ENCODE measurements at regions not wholly inside any gene's neighbourhood (a gene's known extent, or its start where the extent isn't known, plus 50 kb on each side); places are given as distances from the start of the nearest gene placed in this dataset.

DNA sequence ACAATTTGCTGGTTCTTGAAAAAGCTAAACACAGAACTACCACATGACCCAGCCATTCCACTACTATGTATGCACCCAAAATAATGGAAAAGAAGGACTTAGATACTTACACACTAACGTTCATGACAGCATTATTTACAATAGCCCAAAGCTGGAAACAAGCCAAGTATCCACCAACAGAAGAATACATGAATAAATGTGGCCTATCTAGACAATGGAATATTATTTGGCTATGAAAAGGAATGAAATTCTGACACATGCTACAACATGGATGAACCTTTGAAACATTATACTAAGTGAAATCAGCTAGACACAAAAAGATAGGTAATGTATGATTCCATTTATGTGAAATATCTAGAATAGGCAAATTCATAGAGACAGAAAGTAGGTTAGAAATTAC lies 67.4 kb upstream of the EXOC4 start:
- DNase-seq (ENCODE audit: low read depth, low spot score), result no peak
- no peak overlapping the region for H3K4me3 ChIP-seq (ENCODE audit: low read length)

DNA sequence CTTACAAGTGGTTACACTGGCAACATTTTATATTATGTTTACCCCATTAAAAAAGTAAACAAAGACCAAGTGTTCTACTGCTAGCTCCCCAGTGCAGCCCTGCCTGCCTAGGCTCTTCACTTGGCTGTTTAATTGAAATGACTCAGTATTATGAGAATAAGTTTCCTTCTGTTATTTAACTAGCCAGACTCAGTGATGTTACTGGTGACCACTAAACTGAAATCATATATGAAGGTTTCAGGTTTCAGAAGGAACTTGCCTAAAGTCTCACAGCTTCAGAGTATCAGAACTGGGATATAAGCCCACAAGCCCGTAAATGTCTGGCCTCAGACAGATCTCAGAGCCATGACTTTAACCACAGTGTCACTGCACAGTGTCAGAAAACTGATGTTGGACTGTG lies 66.8 kb upstream of the EXOC4 start:
- no peak for DNase-seq (ENCODE audit: low read depth, low spot score)
- H3K4me3 ChIP-seq (ENCODE audit: low read length), result no peak overlapping the region

DNA sequence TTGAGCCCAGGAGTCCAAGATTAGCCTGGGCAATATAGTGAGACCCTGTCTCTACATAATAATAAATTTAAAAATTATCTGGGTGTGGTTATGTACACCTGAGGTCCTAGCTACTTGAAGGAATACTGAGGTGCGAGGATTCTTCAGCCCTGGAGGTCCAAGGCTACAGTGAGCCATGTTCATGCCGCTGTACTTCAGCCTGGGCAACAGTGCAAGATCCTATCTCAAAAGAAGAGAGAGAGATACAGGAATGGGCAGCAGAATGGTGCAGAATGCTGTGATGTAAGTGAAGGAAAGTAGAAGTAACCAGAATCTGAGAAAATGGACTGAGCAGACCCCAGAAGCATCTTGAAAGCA lies 62.7 kb upstream of the EXOC4 start:
- H3K4me3 ChIP-seq (ENCODE audit: low read length), result no peak overlapping the region

DNA sequence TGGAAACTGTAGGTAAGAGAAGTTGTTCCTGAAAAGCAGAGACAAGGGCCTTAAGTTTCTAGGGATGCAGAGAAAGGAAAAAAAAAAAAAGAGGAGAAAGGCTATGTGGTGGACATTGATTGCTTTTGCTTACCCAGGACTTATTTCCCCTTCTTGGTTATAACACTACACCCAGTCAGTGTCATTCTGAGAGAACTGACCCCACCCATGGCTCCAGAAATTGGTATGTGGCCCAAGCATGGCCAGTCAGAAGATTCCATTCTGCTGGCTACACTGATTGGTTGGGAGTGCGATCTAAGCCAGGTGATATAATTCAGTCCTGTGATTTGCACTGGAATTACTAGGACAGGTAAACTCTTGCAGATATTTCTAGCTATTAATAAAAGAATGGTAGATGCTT lies 62.2 kb upstream of the EXOC4 start:
- H3K4me3 ChIP-seq (ENCODE audit: low read length), result no peak overlapping the region
- no peak for DNase-seq (ENCODE audit: low read depth, low spot score)

More for the DNA sequence above, 62.7 kb upstream of the EXOC4 start:
- DNase-seq (ENCODE audit: low read depth, low spot score), result no peak

DNA sequence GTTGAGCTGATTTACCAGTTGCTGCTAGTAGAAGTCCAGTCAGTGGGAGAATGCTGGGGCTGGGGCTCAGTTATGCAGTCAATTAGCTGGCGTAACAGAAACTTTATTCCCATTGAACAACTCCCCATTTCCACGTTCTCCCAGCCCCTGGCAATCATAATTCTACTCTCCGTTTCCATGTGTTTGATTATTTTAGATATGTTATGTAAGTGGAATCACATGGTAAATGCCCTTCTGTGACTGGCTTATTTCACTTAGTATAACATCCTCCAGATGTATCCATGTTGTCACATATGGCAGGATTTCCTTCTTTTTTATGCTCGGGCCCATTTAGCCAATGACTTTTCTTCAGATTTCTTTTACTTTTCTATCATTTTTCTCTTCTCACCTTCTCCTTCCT lies 61.1 kb upstream of the EXOC4 start:
- no peak for DNase-seq (ENCODE audit: low read depth, low spot score)
- no peak overlapping the region for H3K4me3 ChIP-seq (ENCODE audit: low read length)

DNA sequence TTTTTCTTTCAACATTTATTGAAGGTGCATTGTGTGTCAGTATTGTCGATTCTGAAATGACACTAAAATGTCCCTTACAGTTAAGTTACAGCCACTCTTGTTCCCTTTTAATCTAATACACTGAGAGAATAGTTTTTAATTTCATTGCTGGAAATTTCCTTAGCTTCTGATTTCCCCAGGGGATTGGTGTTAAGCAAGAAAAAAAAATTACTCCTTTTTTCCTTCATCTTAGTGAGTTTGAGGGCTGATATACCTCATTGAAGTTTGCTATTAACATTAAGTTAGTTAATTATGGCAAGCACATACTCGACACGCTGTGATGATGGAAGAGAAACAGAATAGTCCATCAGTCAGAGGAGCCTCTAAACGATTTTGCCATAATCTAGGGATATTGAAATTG lies 57.0 kb upstream of the EXOC4 start:
- DNase-seq (ENCODE audit: low read depth, low spot score), result no peak
- H3K4me3 ChIP-seq (ENCODE audit: low read length), result no peak overlapping the region

DNA sequence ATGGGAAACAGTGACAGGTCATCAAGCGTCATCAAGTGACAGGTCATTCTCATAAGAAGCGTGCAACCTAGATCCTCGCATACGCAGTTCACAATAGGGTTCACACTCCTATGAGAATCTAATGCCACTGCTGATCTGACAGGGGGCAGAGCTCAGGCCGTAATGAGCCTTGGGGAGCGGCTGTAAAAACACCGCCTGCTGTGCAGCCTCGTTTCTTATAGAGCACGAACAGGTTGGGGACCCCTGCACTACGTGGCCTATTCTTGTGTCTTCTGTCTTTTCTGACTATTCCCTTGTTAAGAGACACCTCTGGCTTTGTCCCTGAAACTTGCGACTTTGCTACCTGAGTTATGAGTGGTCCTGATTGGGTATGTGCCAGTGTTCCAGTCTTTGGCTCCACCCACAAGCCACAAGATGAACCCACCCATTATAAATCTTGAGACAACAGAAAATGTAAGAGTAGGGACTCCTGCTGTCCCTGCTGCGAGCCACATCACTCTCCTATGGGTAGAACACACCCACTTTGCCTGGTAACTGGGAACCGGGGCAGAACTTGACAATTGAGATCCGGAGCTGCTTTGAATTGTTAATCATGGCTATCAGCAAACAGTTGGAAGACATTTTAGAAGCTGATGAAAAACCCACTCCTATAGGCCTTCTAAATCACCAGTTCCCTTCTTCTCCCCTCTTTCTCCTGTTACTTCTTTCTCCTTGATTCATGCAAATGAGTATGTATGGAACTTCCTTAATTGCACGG lies 55.8 kb upstream of the EXOC4 start:
- H3K4me3 ChIP-seq (ENCODE audit: low read length), result no peak overlapping the region
- no peak for DNase-seq (ENCODE audit: low read depth, low spot score)

DNA sequence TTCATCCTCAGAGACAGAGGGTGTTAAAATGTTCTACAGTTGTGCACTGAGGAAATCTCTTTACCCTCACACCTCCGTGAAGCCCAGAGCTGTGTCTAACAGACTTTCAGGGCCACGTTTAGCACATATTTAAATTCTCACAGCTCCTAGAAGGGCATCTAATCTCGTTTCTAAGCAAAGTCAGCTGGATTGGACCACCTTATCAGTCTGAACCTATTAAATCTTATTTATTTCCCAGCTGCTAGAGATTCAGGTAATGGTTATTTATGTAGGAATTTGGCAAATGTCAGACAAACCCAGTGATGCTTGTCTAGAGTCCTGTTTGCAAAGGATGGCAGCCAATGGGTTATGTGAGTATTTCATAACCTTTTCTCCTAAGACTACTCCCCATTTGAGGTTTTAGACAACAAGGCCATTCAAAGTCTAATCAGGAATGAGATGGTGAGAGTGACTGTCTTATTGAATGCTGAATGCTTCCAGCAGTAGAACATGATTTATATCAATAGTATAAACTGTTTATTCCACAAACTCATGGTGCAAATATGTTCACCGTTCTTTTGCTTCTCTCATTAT lies 54.8 kb upstream of the EXOC4 start:
- no peak for DNase-seq (ENCODE audit: low read depth, low spot score)
- H3K4me3 ChIP-seq (ENCODE audit: low read length), result no peak overlapping the region

DNA sequence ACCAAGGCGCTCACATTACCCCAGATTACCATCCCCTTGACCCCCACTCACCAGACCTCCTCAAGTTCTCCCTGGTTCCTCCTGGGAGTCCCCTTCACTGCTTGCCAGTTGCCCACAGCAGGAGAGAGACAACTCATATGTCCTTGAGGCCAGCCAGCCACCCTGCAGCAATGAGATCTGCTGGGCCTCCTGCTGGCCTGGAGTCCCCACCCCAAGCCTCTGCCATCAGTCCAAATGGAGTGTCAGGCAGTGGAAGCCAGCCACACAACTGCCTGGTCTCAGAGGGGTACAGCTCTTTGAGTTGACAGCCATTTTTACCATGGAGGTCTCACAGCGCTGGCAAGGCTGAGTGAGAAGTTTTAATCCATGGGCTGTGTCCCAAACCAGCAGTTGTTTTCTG lies 53.0 kb upstream of the EXOC4 start:
- DNase-seq (ENCODE audit: low read depth, low spot score), result no peak
- H3K4me3 ChIP-seq (ENCODE audit: low read length), result no peak overlapping the region

DNA sequence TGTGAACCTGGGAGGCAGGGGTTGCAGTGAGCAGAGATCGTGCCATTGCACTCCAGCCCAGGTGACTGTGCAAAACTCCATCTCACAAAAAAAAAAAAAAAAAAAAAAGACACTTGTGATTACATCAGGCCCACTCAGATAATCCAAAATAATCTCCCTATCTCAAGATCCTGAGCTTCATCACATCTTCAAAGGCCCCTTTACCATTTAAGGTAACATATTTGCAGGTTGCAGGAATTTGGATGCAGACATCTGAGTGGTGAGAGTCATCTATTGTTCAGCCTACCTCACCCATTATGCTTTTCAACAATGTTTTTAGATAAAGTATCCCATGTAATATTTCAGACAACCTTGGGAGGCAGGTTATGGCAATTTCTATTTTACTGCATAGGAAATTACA lies 51.4 kb upstream of the EXOC4 start:
- H3K4me3 ChIP-seq (ENCODE audit: low read length), result no peak overlapping the region
- DNase-seq (ENCODE audit: low read depth, low spot score), result no peak

DNA sequence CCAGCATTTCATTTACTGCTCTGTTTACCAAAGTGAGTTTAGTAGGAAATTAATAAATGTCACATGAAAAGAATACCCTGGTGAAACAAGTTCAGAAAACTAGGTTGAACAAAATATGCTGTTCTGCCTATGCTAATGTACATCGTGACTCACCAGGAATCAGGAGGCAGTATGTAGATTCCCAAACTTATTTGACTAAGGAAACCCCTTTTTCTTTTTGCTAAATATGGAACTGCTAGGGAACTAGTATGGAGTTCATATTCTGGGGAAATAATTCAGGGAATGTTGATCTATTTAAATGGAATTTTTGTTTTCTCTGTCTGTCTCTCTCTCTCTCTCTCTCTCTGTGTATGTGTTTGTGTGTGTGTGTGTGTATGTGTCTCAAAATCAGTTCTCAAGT lies 49.9 kb upstream of the EXOC4 start:
- no peak overlapping the region for H3K4me3 ChIP-seq (ENCODE audit: low read length)
- no peak for DNase-seq (ENCODE audit: low read depth, low spot score)

Data from Jurkat, Clone E6-1 (cell line).